ENCODE measurements at regions not wholly inside any gene's neighbourhood (a gene's known extent, or its start where the extent isn't known, plus 50 kb on each side); places are given as distances from the start of the nearest gene placed in this dataset.

DNA sequence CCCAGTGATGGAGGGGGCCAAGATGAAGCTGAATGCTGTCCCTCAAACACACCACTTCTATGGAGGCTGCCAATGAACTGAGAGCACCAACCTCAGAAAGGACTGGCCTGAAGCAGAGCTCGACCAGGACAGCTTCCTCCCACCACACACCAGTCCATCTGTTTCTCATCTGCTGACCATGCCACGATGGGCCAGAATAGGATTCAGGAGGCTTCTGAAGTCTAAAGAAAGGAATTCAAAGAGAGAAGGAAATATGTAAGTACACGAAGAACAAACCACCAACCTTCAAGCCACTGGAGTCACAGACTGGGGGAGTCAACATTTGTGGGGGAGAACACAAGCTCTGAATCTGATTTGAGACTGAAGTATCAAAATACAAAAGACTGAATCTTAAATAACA, 157.6 kb upstream of the CCDC68 start:
- no peak for TF ChIP-seq OSR1 (CRISPR knock-in tag; IDR thresholded peaks at IDR 0.05)
- TF ChIP-seq ZC3H10 (CRISPR knock-in tag; IDR thresholded peaks at IDR 0.05), result no peak
- TF ChIP-seq ISL1 (CRISPR knock-in tag; IDR thresholded peaks at IDR 0.05), result no peak
- TF ChIP-seq ZNF8 (CRISPR knock-in tag; IDR thresholded peaks at IDR 0.05), result no peak
- TF ChIP-seq, protein P1, sequence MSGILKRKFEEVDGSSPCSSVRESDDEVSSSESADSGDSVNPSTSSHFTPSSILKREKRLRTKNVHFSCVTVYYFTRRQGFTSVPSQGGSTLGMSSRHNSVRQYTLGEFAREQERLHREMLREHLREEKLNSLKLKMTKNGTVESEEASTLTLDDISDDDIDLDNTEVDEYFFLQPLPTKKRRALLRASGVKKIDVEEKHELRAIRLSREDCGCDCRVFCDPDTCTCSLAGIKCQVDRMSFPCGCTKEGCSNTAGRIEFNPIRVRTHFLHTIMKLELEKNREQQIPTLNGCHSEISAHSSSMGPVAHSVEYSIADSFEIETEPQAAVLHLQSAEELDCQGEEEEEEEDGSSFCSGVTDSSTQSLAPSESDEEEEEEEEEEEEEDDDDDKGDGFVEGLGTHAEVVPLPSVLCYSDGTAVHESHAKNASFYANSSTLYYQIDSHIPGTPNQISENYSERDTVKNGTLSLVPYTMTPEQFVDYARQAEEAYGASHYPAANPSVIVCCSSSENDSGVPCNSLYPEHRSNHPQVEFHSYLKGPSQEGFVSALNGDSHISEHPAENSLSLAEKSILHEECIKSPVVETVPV (CRISPR knock-in tag; IDR thresholded peaks at IDR 0.05), result no peak
- no peak for TF ChIP-seq ZFP3 (CRISPR knock-in tag; IDR thresholded peaks at IDR 0.05)
- no peak for TF ChIP-seq ZFP30 (CRISPR knock-in tag; IDR thresholded peaks at IDR 0.05)
